ENCODE measurements at regions not wholly inside any gene's neighbourhood (a gene's known extent, or its start where the extent isn't known, plus 50 kb on each side); places are given as distances from the start of the nearest gene placed in this dataset.
"Not testable (repeated sequence)": the region's sequence is repeated elsewhere in the genome, so short reads cannot be mapped to it uniquely, and the experiment has no call there.

DNA sequence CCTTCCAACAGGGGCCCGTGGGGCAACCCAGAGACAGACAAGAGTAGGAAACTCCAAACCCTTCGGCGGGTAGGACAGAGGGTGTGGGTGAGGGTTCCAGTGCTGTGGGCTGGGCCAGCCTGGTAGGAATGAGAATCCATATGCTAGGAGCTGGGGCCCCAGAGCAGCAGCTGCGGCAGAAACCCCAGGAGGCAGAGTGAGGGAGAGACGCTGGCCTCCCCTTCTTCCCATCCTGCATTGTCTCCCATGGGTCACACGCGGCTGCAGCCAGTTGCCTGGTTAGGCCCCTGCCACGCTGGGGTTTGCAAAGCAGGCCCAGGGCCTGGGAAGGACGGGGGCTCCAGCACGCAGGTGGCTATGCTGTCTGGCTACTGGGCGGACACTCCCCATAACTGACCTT lies 113.1 kb upstream of the CCZ1B start:
- DNase-seq (ENCODE audit: low spot score) = not testable (repeated sequence)

DNA sequence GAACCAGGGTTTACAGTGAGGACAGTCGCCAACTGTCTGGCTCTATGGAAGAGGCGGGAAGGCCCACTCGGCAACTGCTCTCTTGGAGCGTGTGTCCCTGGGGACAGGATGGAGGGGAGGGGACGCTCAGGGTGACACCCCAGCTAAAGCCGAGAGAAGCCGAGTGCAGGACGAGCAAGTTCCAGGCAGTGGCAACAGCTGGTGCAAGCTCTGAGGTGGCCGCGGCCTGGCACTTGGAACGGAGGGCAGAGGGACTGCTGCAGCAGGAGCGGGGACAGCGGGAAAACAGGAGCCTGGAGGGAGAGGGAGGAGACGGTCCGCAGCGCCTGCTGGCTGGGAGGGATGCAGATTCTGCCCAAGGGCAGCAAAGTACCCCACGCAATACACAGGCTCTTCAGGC lies 113.8 kb upstream of the CCZ1B start:
- not testable (repeated sequence) for DNase-seq (ENCODE audit: low spot score)

DNA sequence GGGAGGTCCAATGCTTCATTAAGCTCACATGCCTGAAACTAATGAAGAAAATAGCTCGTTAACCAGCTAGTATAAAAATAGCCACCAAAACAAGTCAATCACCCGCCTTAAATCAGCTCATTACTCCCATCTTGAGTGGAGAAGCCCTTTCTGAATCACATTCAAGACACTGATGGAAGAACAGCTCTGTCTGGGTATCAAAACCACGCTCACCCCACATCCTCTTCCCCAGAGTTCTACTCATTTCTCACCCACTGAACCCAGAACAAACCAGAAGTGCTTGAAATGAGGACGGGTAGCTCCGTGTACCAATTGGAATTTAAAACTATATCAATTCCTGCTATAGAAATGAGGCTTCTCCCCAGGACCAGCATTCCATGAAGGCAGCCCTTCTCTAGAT lies 120.8 kb upstream of the CCZ1B start:
- DNase-seq (ENCODE audit: low spot score) = not testable (repeated sequence)

DNA sequence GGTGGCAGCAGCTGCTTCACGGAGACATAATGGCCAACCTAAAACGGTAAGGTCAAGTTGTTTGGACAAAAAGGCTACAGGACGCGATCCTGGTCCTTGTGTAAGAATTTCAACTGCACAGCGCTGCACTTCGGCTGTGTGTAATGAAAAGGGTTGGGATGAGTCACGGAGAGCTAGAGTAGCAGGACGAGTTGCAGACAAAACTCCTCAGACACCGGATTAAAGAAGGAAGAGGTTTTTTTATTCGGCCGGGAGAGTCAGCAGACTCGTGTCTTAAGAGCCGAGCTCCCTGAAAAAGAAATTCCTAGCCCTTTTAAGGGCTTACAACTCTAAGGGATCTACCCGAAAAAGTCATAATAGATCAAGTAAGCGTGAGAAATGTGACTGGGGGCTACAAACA lies 124.2 kb upstream of the CCZ1B start:
- DNase-seq (ENCODE audit: low spot score) = not testable (repeated sequence)

DNA sequence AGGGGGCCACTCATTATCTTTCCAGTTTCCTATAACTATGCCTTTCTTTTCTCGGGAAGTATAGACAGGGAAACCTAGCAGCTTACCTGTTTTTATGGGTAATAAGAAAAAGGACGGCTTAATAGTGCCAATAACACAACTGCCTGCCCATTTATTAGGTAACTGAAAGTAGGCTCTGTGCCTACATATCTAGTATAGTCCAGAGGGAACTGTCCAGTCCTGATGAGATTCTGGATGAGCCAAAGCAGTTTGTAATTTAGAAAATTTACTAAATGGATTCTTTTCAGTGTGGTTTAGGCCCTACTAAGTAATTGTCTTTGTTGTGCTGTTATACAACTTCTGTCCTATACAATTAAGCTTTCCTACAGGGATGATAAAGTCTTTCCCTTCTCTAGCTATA lies 125.5 kb upstream of the CCZ1B start:
- not testable (repeated sequence) for DNase-seq (ENCODE audit: low spot score)

DNA sequence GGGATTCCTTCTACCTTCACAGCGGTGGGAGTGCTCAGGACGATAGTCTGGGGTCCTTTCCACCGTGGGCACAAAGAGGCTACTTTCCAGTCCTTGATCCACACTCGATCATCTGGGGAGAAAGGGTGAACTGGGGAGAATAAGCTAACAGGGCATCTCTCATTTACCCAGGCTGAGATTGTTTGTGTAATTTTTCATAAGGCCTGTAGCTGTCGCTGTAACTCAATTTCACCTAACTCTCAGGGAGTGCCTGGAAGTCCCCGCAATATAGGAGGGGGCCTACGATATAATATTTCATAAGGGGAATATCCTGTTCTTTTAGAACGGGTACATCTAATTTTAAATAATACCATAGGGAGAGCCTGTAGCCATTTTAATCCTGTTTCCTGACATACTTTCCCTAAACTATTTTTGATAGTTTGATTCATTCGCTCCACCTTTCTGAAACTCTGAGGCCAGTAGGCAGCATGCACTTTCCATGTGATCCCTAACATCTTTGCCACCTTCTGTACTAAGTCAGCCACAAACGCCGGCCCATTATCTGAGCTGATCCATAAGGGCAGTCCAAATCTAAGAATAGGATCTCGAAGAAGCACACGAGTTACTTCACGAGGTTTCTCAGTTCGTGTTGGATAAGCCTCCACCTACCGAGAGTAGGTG lies 127.2 kb upstream of the CCZ1B start:
- not testable (repeated sequence) for DNase-seq (ENCODE audit: low spot score)

DNA sequence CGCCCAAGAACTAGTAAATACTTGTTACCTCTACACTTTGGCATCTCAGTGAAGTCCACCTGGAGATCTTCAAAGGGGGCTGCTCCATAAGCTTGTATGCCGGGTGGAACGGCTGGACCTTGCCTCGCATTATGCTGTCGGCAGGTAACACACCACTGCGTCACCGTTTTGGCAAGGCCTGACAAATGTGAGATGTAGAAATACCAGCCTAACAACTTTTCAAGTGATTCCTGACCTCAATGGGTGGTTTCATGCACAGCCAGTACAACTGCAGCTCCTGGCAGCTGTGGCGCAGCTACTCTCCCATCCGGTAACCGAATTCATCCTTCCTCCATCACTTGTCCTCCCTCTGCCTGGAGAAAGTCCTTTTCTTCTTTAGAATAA lies 127.7 kb upstream of the CCZ1B start:
- not testable (repeated sequence) for DNase-seq (ENCODE audit: low spot score)

DNA sequence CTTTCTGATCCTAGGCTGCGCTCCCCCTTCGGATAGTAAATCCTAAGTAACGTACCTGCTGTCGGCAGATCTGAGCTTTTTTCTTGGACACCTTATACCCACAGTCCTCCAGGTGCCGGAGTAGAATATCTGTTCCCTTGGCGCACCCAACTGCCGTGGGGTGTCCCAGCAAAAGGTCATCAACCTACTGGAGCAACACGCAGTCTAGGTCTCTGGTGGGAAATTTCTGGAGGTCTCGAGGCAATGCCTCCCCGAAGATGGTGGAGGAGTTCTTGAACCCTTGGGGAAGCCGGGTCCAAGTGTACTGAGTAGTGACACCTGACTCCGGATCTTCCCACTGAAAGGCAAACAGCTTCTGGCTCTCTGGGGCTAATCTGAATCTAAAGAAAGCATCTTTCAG lies 129.3 kb upstream of the CCZ1B start:
- not testable (repeated sequence) for DNase-seq (ENCODE audit: low spot score)

DNA sequence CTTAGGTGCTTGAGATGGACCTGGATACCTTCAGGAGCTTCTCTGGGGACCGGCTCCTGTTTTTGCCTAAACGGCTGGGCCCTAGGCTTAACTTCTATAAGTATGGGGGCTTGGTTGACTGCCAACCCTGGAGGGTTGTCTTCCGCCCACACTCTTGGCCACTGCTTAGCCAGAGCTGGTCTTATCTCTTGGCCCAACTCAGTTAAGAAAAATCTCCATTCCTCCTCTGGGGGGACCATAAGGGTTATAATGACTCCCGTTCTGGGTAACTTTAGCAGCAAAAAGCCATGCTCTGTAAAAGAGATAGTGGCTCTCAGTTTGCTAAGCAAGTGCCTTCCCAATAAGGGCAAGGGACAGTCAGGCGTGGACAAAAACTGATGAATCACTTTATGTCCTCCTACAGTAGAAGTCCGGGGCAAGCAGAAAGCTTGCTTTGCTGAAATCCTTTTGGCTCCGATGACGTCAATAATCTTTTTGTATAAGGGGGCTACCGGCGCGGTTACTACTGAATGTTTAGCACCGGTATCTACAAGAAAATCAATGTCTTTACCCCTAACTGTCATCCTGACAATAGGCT lies 130.0 kb upstream of the CCZ1B start:
- DNase-seq (ENCODE audit: low spot score) = not testable (repeated sequence)

DNA sequence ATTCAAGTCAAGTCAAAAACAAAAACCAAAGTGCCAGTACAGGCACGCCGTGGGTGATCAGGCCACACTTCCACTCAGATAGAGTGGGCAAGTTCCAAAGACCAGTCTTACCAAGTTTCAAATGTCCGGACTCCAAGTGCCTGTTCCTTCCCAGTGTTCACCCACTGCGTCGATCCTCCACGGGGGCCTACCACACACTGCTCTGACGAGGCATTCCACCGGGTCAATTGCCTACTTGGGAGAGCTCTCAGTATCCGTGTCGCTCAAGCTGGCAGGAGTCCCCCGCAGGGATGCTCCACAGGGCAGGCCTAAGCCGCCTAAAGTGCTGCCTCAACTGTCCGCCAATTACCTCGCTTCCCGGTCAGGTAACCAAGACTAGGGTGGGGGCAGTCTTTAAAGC lies 132.3 kb upstream of the CCZ1B start:
- DNase-seq (ENCODE audit: low spot score) = not testable (repeated sequence)

DNA sequence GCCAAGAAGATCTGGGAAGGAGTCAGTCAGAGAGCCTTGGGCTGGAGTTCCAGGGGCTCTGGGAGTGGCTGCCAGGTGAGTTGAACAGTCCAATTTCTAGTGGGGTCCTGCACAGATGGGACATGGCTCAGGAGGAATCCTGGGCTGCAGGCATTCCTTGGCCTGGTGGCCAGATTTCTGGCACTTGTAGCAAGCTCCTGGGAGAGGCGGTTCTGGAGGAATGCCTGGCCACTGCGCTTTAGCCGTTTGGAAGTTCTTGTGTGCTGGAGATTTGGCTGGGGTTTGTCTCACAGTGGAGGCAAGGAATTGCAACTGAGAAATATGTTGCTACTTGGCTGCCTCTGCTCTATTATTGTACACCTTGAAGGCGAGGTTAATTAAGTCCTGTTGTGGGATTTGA lies 133.9 kb upstream of the CCZ1B start:
- DNase-seq (ENCODE audit: low spot score) = not testable (repeated sequence)

DNA sequence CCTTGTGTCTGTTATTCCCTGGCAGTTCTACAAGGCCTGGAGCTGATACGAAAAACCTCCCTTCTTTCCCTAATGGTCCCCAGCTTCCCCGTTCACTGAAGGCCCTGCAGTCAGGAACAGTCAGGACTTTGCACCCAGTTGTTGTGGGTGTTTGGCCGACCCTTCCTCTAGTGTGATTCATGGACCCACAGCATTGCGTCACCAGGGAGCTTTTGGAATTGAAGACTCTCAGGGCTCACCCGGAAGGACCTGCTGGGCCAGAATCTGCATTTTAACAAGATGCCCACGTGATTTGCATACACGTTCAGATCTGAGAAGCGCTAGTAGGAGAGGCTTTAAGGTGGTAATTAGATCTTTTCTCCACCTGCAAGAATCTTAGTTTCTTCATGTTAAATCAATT lies 136.8 kb upstream of the CCZ1B start:
- not testable (repeated sequence) for DNase-seq (ENCODE audit: low spot score)

DNA sequence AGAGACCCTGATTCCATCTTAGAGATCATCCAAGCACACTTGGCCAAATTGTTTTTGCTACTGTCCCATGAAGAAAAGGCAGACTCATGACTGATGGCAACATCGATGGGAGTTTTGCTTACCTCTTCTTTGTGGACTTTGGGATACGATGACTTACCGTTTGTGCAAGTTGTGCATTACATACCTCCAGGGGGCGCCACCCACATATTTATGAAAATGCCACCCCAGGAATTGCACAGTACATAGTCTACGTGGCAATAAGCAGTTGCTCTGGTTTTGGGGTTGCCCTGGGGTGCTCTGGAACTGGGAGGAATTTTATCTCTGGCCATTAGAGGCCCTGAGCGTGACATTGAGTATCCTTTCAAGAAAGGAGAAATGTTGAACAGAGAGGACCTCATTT lies 139.0 kb upstream of the CCZ1B start:
- DNase-seq (ENCODE audit: low spot score) = not testable (repeated sequence)

DNA sequence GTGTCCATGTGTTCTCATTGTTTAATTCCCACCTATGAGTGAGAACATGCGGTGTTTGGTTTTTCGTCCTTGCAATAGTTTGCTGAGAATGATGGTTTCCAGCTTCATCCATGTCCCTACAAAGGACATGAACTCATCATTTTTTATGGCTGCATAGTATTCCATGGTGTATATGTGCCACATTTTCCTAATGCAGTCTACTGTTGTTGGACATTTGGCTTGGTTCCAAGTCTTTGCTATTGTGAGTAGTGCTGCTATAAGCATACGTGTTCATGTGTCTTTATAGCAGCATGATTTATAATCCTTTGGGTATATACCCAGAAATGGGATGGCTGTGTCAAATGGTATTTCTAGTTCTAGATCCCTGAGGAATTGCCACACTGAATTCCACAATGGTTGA lies 144.1 kb upstream of the CCZ1B start:
- DNase-seq (ENCODE audit: low spot score) = not testable (repeated sequence)

DNA sequence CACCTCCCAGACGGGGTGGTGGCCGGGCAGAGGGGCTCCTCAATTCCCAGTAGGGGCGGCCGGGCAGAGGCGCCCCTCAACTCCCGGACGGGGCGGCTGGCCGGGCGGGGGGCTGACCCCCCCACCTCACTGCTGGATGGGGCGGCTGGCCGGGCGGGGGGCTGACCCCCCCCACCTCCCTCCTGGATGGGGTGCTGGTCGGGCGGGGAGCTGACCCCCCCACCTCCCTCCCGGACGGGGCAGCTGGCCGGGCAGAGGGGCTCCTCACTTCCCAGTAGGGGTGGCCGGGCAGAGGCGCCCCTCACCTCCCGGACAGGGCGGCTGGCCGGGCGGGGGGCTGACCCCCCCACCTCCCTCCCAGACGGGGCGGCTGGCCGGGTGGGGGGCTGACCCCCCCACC lies 148.8 kb upstream of the CCZ1B start:
- not testable (repeated sequence) for DNase-seq (ENCODE audit: low spot score)

DNA sequence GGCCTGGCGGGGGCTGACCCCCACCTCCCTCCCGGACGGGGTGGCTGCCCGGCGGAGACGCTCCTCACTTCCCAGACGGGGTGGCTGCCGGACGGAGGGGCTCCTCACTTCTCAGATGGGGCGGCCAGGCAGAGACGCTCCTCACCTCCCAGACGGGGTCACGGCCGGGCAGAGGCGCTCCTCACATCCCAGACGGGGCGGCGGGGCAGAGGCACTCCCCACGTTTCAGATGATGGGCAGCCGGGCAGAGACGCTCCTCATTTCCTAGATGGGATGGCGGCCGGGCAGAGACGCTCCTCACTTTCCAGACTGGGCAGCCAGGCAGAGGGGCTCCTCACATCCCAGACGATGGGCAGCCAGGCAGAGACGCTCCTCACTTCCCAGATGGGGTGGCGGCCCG lies 149.3 kb upstream of the CCZ1B start:
- DNase-seq (ENCODE audit: low spot score) = not testable (repeated sequence)

DNA sequence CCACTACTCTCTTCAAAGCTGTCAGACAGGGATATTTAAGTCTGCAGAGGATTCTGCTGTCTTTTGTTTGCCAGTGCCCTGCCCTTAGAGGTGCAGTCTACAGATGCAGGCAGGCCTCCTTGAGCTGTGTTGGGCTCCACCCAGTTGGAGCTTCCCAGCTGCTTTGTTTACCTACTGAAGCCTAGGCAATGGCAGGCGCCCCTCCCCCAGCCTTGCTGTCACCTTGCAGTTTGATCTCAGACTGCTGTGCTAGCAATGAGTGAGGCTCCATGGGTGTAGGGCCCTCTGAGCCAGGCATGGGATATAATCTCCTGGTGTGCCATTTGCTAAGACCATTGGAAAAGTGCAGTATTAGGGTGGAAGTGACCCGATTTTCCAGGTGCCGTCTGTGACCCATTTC lies 151.3 kb upstream of the CCZ1B start:
- not testable (repeated sequence) for DNase-seq (ENCODE audit: low spot score)

DNA sequence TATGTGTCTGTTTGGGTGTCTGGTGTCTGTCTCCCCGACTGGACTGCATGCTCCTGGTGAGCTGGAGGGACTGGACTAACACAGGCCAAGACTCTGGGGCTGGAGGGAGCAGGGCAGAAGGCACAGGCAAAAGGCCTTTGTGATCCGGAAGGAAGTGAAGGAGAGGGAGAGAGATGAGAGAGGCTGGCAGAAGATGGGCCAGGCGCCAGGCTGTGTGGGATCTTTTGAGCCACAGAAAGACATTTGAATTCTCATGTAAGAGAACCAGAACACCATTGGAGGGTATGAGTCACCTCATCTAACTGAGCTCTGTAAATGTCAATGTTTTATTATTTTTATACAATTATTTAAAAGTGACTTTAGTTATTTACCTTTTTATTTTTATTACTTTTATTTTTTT lies 152.3 kb upstream of the CCZ1B start:
- DNase-seq (ENCODE audit: low spot score) = not testable (repeated sequence)

DNA sequence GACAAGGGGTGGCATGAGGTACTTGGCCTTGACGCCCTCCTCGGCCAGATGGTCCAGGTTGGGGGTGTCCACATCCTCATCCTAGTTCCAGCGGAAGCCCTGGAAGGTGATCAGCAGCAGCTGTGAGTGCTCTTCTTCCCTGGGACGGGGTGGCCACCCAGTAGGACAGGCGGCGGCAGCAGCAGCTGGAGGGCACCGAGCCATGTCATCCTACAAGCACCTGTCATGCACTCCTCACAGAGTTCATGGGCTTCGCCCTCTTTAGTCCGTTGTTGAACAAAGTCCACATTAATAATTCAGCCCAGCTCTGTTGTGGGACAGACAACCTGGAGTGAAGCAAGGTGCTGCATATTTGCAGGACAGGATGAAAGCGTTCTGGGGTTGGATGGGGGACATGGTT lies 153.4 kb upstream of the CCZ1B start:
- DNase-seq (ENCODE audit: low spot score) = not testable (repeated sequence)

DNA sequence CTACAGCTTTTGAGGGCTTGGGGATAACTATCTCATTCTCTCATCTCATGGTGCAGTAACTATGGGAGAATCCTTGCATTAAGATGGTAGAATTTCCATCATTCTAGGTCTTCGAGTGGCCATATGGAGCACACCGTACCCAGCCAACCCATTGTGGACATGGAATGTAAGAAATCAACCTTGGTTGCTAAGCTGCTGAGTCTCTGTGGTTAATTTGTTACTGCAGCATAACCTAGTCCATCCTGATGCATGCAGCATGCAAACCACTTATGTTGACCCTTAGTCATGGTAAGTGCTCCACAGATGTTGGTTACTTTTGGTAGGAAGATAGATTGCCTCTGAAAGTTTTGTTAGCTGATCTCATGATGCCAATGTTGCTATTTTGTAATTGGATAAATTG lies 156.3 kb upstream of the CCZ1B start:
- DNase-seq (ENCODE audit: low spot score) = not testable (repeated sequence)

DNA sequence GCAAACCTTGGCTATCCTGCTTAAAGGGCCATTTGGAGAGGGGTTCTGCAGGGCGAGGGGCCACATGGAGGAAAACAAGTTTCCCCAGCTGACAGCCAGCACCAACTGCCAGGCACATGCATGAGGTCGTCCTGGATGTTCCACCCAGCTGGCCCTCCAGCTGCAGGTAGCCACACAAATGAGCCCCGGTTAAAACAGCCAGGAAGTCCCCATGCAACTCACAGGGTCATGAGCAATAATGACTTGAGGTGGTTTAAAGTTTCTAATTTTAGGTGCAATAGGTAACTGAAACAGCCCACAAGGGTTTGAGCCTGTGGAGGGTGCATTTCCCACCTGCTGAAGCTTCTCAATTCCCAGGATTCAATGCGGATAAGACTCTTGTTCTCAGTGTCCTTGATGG lies 160.8 kb upstream of the CCZ1B start:
- not testable (repeated sequence) for DNase-seq (ENCODE audit: low spot score)

DNA sequence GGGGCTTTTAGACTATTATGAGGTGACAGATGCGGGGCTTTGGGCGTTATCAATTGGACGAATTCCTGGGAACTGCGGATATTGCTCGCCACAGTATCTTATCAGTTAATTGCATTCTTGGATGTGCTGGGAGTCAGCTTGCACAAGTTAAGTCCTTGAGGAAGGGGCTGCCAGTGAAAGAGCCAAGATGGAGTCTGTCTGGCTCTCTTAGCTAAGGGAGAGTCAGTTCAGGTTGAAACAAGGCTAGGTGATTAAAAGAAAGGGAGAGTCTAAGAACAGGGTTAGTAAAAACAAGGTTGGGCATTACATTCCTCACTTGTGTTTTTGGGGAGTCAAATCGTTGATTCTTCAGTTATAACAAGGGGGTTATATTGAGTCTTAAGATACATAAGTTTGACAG lies 162.5 kb upstream of the CCZ1B start:
- not testable (repeated sequence) for DNase-seq (ENCODE audit: low spot score)

DNA sequence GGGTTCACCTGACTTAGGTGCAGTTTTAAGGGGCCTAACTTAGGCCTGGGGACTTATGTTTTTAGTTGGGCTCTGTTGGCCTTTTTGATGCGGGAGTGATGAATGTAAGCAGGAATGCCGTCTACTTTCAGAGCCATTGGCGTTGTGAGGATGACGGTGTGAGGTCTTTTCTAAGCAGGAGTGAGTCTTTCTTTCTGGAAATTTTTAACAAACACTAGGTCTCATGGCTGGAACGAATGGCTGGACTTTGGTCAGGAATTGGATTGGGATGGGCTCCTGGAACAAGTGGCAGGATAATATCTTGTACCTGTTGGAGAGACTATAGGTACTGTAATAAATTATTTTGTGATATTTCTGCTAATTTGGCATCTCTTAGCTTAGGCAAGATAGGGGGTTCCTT lies 163.9 kb upstream of the CCZ1B start:
- DNase-seq (ENCODE audit: low spot score) = not testable (repeated sequence)
